Stimulated activated CD8-positive, alpha-beta memory T cell treated with anti-CD3 and anti-CD28 coated beads, Interleukin-15, amount 100 ng/mL, for 24 hours (primary cell): ENCODE measurements at regions not wholly inside any gene's neighbourhood (a gene's known extent, or its start where the extent isn't known, plus 50 kb on each side); places are given as distances from the start of the nearest gene placed in this dataset.

Experiments
- DNase-seq: peaks from one replicate; pipeline ENCODE4 v3.0.0-alpha.2; 2020; ENCODE audit warnings: low read depth

DNA sequence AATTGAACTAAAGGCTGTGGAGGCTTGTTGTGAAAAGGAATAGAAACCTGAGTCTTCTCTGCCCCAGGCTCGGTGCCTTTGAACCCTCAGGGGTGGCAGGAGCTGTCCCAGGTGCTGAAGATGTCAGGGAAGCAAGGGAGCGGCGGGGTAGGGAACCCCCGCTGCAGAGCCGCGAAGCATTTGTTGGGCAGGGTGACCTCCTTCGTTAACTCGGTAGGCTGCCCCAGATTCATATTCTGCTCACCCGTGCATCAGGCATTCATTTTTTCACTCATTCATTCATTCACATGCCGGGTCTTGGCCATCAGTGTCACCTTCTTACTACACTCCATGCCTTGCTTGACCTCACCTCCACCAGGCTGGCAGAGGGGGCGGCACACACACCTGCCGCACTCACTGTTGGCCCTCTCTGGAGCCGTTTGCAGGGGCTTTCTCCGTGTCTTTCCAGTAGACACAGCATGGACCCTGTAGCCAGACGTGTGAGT is 618.9 kb downstream of the BRD1 start:
- no peak for DNase-seq

DNA sequence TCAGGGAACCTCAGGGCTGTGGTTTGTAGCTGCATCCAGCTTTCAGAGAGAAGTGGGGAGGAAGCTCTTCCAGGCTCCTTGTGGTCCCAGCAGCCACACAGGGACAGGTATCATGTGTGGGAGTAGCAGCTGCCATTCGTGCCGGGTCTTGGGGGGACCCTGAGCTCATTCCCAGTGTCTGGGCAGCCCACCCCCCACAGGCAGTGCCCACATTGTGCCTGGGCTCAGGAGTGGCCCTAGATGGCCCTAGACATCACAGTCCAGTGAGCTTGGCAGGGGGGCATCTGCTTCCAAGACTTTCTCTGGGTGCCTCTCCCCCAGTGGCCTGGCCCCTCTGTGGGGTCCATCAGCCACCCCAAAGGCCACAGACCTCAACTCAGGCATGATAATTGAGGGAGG is 619.7 kb downstream of the BRD1 start:
- DNase-seq = no peak

DNA sequence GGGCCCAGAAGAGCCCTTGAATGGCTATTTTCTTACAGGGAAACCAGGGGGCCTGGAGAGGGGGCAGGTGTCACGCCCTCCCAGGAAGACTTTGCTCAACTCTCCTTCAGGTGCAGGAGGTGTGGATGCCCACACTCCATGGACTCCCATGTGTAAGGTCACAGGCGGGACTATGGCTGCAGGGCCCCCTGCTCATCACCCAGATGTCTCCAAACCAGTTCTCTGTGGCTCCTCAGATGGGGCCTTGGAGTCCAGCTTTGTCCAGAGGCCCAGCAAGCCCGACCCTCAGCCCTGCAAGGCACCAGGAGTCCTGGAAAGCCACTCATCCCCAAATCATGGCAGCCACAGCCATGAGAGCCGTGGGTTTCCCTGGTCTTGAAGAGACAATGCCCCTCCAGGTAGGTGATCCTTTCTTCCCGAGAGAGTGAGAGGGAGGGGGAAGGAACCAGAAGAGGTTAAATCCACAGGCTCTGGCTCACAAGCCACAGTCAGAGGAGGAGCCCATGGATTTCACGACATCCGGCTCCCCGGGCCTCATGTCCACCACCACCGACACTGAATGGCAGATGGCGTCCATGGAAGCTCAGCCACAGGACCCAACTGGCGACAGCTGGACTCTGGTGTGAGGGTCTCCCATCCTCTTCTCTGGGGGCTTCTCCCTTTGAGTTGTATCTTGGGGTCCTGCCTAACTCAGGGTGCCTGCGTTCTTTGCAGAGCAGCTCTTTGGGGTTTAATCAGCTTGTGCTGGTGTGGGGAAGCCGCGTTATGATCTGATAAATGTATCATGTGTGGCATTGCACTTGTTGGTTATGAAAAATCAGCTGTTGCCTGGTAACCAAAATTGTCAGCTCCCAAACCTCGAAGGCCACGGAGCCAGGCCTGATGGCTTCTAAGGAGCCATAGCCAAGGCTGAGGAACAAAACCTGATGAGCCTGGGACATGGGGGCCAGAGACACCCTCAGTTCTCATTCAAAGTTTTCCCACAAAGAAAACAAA is 620.4 kb downstream of the BRD1 start:
- DNase-seq = no peak

DNA sequence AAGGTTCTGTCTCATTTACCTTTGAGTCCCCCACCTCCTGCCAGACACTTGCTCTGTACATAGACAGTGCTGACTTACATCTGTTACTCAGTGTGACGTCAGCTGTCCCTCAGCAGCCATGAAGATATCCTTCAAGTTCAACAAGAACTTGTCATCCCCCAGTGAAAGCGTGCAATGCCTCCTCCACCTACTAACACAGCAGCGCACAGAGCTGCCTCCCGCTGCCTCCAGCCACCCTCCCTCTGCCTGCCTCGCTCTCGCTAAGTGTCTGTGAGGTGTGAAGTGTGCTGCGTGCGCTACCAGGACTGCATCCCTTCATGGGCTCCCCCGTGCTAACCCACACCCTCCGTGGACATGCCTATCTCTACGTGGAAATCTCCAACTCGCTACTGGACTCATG is 621.4 kb downstream of the BRD1 start:
- no peak for DNase-seq

DNA sequence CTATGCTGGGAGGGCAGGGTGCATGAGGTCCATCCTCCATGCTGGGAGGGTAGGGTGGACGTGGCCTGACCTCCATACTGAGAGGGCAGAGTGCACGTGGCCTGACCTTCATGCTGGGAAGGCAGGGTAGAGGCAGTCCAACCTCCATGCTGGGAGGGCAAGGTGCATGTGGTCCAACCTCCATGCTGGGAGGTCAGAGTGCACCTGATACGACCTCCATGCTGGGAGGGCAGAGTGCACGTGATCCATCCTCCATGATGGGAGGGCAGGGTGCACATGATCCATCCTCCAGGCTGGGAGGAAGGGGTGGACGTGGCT is 622.2 kb downstream of the BRD1 start:
- DNase-seq = no peak

DNA sequence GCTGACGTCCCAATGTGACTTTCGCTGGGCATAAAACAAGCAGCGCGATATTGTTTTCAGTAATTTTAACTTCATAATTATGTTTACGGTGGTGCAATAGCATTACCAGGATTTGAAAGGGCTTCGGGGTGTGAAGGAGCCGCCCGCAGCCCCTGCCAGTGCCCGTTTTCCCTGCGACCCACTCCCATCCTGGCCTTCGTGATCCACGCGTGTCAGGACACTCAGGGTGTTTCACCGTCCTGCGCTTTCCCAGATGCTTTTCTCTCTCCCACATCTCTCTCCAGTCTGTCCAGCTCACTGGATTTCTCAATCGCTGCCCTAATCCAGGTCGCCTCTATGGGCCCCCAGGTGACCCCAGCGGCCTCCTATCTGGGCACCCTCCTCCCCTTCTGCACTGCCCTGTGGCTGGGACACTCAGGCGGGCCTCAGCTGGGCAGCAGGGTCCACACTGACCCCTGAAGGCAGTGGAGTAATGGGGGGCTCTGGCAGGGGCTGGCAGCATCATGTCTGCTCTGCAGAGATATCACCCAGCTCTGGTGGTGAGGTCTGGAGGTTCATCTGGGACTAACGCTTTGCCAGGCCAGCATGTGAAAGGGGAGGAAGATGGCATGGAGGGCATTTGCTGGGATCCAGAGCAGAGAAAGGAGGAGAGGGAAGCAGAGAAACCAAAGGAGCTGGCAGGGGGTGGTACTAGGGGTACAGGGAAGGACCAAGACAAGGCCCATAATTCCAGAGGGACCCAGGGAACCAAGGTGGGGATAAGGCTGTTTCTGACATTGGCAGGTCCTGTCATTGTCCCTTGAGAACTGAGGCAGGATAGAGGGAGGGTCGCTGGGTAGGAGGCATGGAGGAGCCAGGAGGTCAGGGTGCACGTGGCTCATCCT is 622.8 kb downstream of the BRD1 start:
- DNase-seq = no peak

DNA sequence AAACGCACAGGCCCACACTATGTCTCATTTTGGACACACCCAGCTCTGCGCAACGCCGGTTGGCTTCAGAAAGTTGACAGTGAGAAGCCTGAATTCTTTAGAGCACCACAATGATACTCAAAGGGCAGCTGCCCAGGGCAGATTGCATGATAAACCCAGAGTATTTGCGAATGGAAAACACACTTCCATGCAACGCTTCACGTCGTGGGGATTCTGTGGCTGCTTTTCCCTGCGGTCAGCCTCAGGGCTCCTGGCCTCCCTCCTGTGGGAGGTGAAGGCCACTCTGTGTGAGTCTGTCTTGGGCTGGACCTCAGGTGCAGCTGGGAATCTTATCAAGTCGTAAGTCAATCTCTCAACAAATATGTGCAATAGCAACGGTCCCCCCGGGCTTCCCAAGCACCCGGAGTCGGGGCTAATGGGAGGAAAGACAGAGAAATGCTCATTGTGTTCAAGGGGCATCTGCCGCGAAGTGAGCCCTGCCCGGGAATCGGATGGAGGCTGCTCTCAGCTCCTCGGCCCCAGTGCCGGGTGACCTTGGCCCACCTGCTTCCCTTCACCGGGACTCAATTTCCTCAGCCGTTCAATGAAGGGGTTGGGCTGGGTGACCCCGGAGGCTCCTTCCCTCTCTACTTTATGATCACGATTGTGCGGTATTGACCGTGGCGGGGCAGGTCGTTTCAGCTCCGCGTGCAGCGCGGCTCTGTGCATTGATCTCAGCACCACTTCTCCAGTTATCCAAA is 623.6 kb downstream of the BRD1 start:
- DNase-seq = no peak

DNA sequence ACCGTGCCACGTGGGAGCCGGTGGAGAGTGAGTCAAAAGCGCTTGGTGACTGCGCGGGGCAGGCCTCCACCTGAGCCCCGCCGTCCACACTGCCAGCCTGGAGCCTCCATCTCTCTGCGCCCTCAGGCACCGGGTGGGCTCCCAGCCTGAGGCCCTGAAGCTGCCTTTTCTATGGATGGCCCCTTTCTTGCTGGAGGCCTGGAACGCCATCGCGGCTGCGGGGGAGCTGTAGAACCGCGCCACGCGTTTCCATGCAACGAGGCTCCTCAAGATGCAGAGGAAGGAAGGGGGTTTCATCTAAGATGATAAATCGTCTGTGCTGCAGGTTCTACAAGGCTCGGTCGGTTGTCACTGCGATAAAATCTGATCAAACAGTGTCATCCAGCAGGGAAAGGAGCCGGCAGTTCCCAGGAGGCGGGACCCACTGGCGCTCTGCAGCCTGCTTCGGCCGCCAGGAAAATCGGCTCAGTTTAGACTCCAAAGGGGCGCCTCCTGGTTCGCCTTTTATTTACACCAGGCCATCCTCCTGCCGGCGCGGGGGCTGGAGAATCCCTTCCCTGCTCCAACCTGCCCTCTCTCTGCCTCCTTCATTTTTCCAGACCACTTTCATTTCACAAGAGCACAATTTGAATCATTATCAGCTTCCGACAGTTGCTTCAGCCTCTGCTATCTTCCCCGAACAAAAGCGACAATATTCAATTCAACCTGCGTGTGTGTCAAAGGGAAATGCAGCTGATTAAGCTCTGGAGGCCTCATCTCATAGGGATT is 624.4 kb downstream of the BRD1 start:
- DNase-seq = no peak

DNA sequence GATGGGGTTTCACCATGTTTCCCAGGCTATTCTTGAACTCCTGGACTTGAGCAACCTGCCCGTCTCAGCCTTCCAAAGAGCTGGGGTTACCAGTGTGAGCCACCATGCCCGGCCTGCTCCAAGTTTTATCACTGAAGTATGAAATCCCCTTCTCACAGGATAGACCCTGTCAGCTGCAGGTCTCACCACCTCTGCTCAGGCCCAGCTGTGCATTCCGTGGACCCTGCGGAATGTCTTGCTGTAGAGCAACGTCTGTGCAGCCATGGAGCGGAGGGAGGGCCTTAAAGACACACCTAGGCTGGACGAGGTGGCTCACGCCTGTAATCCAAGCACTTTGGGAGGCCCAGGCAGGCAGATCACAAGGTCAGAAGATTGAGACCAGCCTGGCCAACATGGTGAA is 625.4 kb downstream of the BRD1 start:
- no peak for DNase-seq

DNA sequence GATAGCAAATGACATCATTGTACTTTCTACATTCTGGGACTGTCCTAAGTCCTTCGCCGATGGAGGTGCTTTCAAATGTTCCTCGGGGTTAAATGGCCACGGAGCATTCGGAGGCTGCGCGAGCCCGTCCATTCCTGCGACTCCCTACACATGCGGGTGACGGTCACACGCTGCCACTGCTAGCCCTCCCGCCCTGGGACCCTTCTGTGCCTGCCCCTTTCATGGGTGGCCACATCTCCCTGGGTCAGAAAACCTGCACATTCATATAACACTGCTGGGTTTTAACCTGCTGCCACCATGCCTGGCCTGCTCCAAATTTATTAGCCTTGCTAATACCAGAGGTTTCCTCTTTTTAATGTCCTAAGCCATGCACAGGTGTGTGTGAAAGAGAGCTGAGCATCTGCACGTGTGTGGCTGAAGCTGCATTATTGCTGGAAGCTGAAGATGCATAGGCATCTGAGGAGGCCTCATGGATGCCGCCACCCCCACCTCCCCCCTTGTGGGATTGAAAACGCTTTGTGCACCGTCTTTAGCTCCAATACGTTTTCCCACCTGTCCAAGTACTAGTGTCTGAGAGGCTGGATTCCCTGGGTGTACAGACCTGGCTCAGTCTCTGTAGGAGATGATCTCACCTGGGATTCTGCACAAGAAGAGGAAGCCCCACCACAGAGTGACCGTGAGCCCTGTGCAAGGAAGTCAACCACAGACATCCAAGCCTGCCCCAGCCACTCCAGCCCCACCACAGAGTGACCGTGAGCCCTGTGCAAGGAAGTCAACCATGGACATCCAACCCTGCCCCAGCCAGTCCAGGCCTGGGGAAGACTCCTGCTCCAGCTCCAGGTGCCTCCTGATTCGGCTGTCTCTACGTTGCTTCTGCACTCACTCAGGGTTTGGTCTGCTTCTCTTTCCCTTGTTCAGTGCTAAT is 626.4 kb downstream of the BRD1 start:
- no peak for DNase-seq

DNA sequence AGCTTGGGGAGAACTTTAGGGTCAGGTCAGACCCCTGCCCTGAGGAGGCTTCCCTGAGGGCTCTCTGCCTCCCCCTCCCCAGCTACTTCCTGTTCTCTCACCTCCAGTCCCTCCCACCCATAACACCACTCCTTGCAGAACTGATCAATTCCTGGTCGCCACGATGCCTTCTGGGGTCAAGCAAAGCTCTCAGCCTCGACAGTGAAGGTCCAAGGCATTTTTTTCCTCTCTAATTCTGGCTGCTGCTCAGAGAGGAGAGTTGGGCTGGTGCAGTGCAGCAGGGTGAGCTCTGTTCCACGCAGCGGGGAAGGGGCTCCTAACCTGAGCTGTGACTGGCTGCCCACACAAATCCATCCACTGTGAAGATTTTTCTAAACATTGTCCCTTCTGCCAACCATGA is 628.4 kb downstream of the BRD1 start:
- DNase-seq = no peak

DNA sequence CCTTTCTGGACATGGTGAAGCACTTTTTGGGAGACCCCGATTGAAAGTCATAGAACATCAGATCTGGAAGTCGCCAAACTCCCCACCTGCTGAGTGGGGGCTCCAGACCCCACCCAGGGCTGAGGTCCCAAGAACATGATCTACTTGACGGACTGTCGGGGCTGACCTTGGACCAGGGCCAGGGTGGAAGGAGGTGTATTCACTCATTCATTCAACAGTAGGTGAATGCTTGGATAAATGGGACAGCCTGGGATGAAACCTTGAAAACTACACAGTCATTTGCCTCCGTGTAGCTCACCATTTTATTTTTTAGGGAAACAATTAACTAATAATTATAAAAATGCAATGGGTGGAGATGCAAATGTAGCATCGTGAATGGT is 629.0 kb downstream of the BRD1 start:
- DNase-seq = no peak

DNA sequence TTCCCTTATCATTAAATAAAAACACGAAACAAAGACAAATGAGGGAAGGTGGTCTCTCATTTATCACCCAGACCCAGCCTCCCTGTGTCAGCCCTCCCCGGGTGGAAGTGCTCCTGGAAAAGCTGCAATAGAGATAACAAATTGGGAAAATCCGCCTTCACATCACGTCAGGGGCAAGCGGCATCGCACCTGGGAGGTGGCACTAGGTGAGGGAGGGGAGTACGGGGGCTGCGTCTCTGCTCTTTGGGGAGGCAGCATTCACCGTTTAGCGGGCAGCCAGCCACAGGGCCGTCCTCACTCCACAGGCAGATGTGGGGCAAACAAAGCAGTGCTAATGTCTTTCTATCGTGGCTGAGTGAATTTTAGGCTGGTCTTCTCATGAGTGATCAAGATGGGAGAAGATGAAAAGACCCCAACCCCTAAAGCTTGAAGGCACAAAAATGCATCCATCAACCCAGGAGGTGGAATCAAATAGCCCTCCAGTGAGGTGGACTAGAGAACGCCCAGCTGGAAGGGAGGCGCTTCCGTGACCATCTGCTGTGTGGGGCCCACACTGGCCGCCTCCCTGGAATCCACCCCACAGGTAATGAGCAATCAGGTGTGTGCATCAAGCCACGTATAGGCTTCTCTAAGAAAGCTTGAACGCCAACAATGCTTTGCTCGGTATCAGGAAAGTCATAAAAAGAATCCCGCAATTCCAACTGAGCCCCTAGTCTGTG is 629.5 kb downstream of the BRD1 start:
- DNase-seq = no peak

DNA sequence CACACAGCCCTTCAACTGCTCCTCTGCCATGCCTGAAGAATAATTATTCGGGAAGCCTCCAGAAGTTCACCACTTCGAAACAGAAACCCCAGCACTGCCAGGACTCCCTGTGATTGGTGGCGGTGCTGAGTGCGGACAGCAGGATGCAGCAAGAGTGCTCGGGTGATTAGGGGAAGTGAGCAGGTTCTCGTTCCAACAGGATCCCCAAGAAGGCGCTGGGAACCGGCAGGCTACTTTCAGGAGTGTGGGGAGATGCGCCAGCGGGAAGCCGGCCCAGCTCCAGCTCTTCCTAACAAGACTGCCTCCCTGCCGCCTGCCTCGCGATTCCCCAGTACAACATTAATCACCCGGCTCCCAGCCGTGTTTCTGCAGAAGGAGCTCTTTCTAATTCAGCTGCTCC is 630.2 kb downstream of the BRD1 start:
- DNase-seq = no peak

DNA sequence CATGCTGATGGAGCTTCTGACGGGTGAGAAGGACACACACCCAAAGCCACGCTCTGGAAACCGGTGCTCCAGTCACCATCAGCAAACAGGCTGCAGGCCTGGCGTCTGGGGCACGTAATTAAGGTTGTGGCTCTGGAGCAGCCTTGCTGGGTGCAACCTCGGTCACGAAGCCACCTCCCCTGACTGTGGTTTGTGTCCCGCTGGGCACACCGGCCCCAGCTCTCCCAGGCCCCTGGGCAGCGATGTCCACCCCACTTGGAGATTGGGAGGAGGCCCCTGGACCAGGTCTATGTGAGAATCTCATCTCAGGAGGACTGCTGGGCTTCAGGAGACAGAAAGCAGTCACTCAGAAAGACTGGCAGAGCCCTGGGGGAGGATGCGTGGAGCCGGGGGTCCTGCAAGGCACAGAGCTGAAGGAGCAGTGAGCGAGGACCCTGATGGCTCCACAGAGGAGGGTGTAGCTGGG is 631.6 kb downstream of the BRD1 start:
- no peak for DNase-seq

DNA sequence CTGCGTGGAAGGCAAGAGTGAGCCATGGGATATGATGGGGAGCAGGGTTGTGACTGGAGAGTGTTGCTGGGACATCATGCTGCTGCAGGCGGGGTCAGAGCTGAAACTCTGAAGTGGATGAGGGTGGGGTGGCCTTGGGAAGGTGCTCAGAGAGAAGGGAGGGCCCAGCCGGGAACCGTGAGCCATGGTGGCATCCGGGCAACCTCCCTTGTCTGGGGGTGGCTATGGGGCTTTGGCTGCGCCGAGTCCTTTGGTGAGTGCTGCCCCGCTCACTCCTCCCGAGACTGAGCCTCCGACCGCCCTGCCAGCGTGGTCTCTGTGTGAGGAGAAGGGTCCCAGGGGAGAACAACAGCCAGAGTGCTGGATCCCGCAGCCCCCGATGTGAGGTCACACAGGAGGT is 632.0 kb downstream of the BRD1 start:
- no peak for DNase-seq

DNA sequence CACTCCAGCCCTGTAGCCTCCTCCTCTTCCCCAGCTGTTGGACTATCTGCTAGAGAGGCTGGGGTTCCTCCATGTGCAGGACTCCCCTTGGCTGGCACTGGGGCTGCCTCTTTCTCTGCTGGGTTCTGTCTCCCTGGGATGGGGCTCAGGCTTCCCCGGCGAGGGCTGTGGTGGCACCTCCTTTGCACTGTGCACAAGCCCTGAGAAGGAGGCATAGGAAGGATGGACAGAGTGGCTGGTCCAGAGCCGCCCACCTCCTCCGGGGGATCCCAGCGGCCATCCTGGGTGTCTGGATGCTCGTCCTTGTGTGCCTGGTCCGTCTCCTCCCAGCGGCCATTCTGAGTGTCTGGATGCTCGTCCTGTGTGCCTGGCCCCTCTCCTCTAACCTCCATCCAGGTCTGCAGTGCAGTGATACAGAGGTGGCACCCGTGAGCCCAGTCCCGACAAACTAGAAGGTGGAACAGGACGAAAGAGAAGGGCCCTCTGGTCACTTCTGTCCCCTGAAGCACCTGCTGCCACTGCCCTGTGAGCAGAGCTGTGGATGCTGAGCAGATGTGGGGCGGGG is 633.7 kb downstream of the BRD1 start:
- DNase-seq = no peak

DNA sequence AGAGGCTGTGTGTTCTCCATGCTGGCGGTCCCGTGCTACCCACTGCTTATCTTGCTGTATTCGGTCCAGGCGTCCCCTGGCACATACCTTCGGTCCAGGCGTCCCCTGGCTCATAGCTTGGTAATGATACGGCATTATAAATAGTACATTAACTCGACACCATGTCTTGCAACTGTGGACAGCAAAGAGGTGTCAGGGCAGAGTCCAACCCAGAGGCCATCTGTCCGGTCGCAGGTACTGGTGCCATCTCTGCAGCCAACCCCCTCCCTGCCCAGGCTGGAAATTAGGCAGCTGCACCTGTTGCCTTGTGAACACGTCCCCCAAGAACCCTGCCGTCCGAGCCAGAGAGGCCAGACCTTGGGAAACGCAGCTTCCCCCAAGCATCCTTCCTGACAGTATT is 634.3 kb downstream of the BRD1 start:
- DNase-seq = no peak

DNA sequence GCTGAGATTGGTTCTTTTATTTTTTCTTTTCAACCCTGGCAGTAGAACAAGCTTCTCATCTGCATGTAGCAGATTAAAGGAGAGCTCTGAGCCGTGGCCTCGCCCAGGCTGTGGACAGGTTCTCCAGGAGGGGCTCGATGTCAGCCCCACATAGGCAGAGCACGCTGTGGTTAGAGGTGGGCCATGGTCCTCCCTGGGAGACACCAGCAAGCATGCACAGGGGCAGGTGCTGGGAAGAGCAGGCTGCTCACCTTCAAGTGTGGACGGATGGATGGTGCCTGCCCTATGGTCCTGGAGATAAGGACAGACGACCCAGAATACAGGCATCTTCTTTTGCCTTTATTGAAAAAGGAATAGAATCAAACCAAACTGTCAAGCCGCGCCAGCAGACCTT is 634.8 kb downstream of the BRD1 start:
- DNase-seq = no peak
